ENCODE measurements at regions not wholly inside any gene's neighbourhood (a gene's known extent, or its start where the extent isn't known, plus 50 kb on each side); places are given as distances from the start of the nearest gene placed in this dataset.

DNA sequence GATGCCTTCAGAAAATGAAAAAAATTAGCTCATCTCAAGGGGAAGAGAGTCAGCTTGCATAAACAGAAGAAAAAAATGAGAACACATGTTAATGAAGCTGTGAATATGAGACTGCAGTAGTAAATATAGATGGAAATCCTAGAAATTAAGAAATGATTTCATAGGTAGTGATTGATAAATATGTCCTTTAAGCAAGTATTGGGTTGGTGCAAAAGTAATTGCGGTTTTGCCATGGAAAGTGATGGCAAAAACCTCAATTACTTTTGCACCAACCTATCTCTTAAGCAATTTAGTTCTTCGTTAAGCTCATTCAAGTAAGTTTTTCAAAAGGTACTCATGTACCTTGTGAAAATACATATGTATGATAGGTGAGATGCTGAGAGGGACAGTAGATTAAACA, 400.9 kb downstream of the SH2D1A start:
- TF ChIP-seq CTCF (IDR thresholded peaks at IDR 0.05) (no peak), EZH2 (IDR thresholded peaks at IDR 0.05) (no peak), EZH2phosphoT487 (IDR thresholded peaks at IDR 0.05) (no peak)
